ENCODE measurements at regions not wholly inside any gene's neighbourhood (a gene's known extent, or its start where the extent isn't known, plus 50 kb on each side); places are given as distances from the start of the nearest gene placed in this dataset.
"Not testable (repeated sequence)": the region's sequence is repeated elsewhere in the genome, so short reads cannot be mapped to it uniquely, and the experiment has no call there.

DNA sequence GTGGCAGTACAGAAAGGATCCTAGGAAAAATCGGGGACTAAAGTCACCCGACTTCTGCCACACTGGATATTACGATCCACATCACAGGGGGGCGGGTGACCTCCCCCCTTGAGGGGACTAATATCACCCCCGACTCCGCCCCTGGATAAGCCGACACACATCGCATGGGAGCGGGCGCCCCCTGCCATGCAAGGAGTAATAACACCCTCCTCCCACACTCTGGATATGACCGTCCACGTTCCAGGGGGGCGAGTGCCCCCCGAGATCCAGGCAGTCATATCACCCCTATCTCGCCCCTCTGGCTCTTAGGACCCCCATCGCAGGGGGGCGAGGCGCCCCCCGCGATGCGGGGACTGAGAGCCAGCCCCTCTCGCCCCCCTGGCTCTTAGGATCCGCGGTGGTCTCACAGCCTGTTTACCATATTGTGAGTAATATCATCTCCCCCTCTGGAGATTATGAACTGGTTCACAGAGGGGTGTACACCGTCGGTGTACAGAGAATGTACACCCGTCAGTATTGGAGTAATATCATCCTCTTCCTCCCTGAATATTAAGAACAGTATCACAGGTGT is 423.0 kb downstream of the DIRAS2 start:
- Histone ChIP-seq H3K27ac (ENCODE audit: low read depth in 1 of 2, low read length in 2 of 2) (no peak overlapping the region), H3K4me1 (ENCODE audit: control insufficient read depth in 1 of 2, insufficient read depth in 2 of 2, low read length in 2 of 2) (no peaks in the 10 kb centered on the region), H3K9me3 (ENCODE audit: control insufficient read depth, low read length) (peaks cover 2% of the 10 kb centered on the region), H3K27me3 (ENCODE audit: control insufficient read depth in 1 of 2, insufficient read depth in 2 of 2, low read length in 1 of 2) (no peaks in the 10 kb centered on the region), H3K4me3 (ENCODE audit: low read length in 2 of 2) (no peak overlapping the region), H3K36me3 (ENCODE audit: control insufficient read depth in 1 of 2, insufficient read depth in 2 of 2, low read length in 1 of 2) (no peaks in the 10 kb centered on the region)
- 11 to 18% methylated on average over 27 of the region's 27 CpGs for WGBS, 2 donors
- intact Hi-C loops (cut with DNase I), result no loop called here
- ATAC-seq (ENCODE audit: low FRiP score), result no peak
- no peak for DNase-seq

GRCh38 chr9:90221899-90222298 is 420.7 kb downstream of the DIRAS2 start:
- H3K27ac ChIP-seq (ENCODE audit: low read depth in 1 of 2, low read length in 2 of 2); H3K27me3 ChIP-seq (ENCODE audit: control insufficient read depth in 1 of 2, insufficient read depth in 2 of 2, low read length in 1 of 2); H3K4me1 ChIP-seq (ENCODE audit: control insufficient read depth in 1 of 2, insufficient read depth in 2 of 2, low read length in 2 of 2); H3K4me3 ChIP-seq (ENCODE audit: low read length in 2 of 2); H3K9me3 ChIP-seq (ENCODE audit: control insufficient read depth, low read length); ATAC-seq (ENCODE audit: low FRiP score); H3K36me3 ChIP-seq (ENCODE audit: control insufficient read depth in 1 of 2, insufficient read depth in 2 of 2, low read length in 1 of 2); DNase-seq; intact Hi-C loops (cut with DNase I): not testable (repeated sequence)
- 78 to 79% methylated on average over 16 to 18 of the region's 18 CpGs for WGBS, 2 donors

DNA sequence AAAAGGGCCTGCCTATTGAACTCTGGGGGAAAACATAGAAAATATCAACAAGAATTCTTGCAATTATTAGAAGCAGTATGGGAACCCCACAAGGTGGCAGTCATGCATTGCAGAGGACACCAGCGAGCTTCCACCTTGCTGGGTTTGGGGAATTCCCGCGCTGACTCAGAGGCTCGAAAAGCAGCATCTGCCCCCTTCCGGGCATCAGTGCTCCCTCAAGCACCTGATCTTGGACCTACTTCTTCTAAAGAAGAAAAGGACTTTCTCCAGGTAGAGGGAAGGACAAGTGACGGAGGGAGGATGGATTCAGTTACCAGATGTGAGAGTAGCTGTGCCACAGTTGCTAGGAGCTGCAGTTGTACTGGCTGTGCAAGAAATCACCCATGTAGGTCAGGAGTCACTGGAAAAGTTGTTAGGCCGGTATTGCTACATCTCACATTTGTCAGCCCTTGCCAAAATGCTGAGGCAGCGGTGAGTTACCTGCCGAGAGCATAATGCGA is 415.7 kb downstream of the DIRAS2 start:
- H3K9me3 ChIP-seq (ENCODE audit: control insufficient read depth, low read length); H3K4me3 ChIP-seq (ENCODE audit: low read length in 2 of 2); H3K27ac ChIP-seq (ENCODE audit: low read depth in 1 of 2, low read length in 2 of 2); H3K27me3 ChIP-seq (ENCODE audit: control insufficient read depth in 1 of 2, insufficient read depth in 2 of 2, low read length in 1 of 2); H3K4me1 ChIP-seq (ENCODE audit: control insufficient read depth in 1 of 2, insufficient read depth in 2 of 2, low read length in 2 of 2); H3K36me3 ChIP-seq (ENCODE audit: control insufficient read depth in 1 of 2, insufficient read depth in 2 of 2, low read length in 1 of 2); intact Hi-C loops (cut with DNase I); ATAC-seq (ENCODE audit: low FRiP score); DNase-seq: not testable (repeated sequence)
- WGBS, 2 donors, result 50 to 55% methylated on average over 10 of the region's 10 CpGs

GRCh38 chr9:90233081-90233480 is 409.5 kb downstream of the DIRAS2 start:
- ATAC-seq (ENCODE audit: low FRiP score); H3K4me3 ChIP-seq (ENCODE audit: low read length in 2 of 2); H3K4me1 ChIP-seq (ENCODE audit: control insufficient read depth in 1 of 2, insufficient read depth in 2 of 2, low read length in 2 of 2); H3K27me3 ChIP-seq (ENCODE audit: control insufficient read depth in 1 of 2, insufficient read depth in 2 of 2, low read length in 1 of 2); DNase-seq; intact Hi-C loops (cut with DNase I); H3K36me3 ChIP-seq (ENCODE audit: control insufficient read depth in 1 of 2, insufficient read depth in 2 of 2, low read length in 1 of 2); H3K9me3 ChIP-seq (ENCODE audit: control insufficient read depth, low read length); H3K27ac ChIP-seq (ENCODE audit: low read depth in 1 of 2, low read length in 2 of 2): not testable (repeated sequence)
- 83 to 86% methylated on average over 4 of the region's 4 CpGs for WGBS, 2 donors

GRCh38 chr9:90240541-90240940 is 402.1 kb downstream of the DIRAS2 start:
- intact Hi-C loops (cut with DNase I), result no loop called here
- H3K4me1 ChIP-seq (ENCODE audit: control insufficient read depth in 1 of 2, insufficient read depth in 2 of 2, low read length in 2 of 2), result no peaks in the 10 kb centered on the region
- ATAC-seq (ENCODE audit: low FRiP score) (no peak), DNase-seq (no peak)
- no peaks in the 10 kb centered on the region for H3K27me3 ChIP-seq (ENCODE audit: control insufficient read depth in 1 of 2, insufficient read depth in 2 of 2, low read length in 1 of 2)
- no peak overlapping the region for H3K4me3 ChIP-seq (ENCODE audit: low read length in 2 of 2)
- no peaks in the 10 kb centered on the region for H3K36me3 ChIP-seq (ENCODE audit: control insufficient read depth in 1 of 2, insufficient read depth in 2 of 2, low read length in 1 of 2)
- no peak overlapping the region for H3K27ac ChIP-seq (ENCODE audit: low read depth in 1 of 2, low read length in 2 of 2)
- H3K9me3 ChIP-seq (ENCODE audit: control insufficient read depth, low read length), result peaks cover 2% of the 10 kb centered on the region
- WGBS, 2 donors, result 79 to 81% methylated on average over 7 of the region's 7 CpGs

GRCh38 chr9:90245661-90246060 is 397.0 kb downstream of the DIRAS2 start:
- intact Hi-C loops (cut with DNase I), result no loop called here
- no peak overlapping the region for H3K27ac ChIP-seq (ENCODE audit: low read depth in 1 of 2, low read length in 2 of 2)
- DNase-seq (no peak), ATAC-seq (ENCODE audit: low FRiP score) (no peak)
- H3K4me3 ChIP-seq (ENCODE audit: low read length in 2 of 2), result no peak overlapping the region
- WGBS, 2 donors, result 66 to 72% methylated on average over 3 of the region's 3 CpGs
- peaks cover 0 to 2% of the 10 kb centered on the region in 2 donors for H3K27me3 ChIP-seq (ENCODE audit: control insufficient read depth in 1 of 2, insufficient read depth in 2 of 2, low read length in 1 of 2)
- H3K36me3 ChIP-seq (ENCODE audit: control insufficient read depth in 1 of 2, insufficient read depth in 2 of 2, low read length in 1 of 2), result no peaks in the 10 kb centered on the region
- H3K4me1 ChIP-seq (ENCODE audit: control insufficient read depth in 1 of 2, insufficient read depth in 2 of 2, low read length in 2 of 2), result no peaks in the 10 kb centered on the region
- peaks cover under 1% of the 10 kb centered on the region for H3K9me3 ChIP-seq (ENCODE audit: control insufficient read depth, low read length)

- Histone ChIP-seq H3K4me3 (ENCODE audit: low read length in 2 of 2) (no peak overlapping the region), H3K4me1 (ENCODE audit: control insufficient read depth in 1 of 2, insufficient read depth in 2 of 2, low read length in 2 of 2) (no peaks in the 10 kb centered on the region), H3K27me3 (ENCODE audit: control insufficient read depth in 1 of 2, insufficient read depth in 2 of 2, low read length in 1 of 2) (peaks cover 0 to 2% of the 10 kb centered on the region in 2 donors), H3K27ac (ENCODE audit: low read depth in 1 of 2, low read length in 2 of 2) (no peak overlapping the region), H3K36me3 (ENCODE audit: control insufficient read depth in 1 of 2, insufficient read depth in 2 of 2, low read length in 1 of 2) (no peaks in the 10 kb centered on the region), H3K9me3 (ENCODE audit: control insufficient read depth, low read length) (no peaks in the 10 kb centered on the region)
- ATAC-seq (ENCODE audit: low FRiP score) (no peak), DNase-seq (no peak)
- intact Hi-C loops (cut with DNase I), result no loop called here
Observed at GRCh38 chr9:90249094-90249493, 393.5 kb downstream of the DIRAS2 start.

- H3K4me3 ChIP-seq (ENCODE audit: low read length in 2 of 2), result no peak overlapping the region
- no peak for ATAC-seq (ENCODE audit: low FRiP score)
Observed at GRCh38 chr9:90251316-90251715, 391.3 kb downstream of the DIRAS2 start.

DNA sequence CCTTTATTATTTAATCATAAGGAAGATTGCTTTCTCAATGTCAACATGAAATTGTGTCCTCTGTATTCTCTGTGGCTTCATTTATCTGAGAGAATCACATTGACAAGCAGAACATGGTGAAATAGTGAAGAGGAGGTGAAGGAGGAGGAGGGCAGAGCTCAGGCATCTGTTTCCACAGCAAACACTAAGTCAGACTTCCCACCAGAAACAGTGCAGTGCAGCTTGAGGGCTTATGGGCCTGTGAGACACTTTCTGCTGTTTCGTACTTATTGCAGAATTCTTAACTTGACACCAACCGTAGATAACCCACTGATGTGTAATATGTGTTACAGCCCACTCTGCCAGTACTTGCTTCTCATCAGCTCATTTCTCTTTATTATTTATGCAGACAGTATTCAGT is 386.3 kb downstream of the DIRAS2 start:
- intact Hi-C loops (cut with DNase I), result no loop called here
- no peaks in the 10 kb centered on the region for H3K4me1 ChIP-seq (ENCODE audit: control insufficient read depth in 1 of 2, insufficient read depth in 2 of 2, low read length in 2 of 2)
- H3K36me3 ChIP-seq (ENCODE audit: control insufficient read depth in 1 of 2, insufficient read depth in 2 of 2, low read length in 1 of 2), result no peaks in the 10 kb centered on the region
- H3K27me3 ChIP-seq (ENCODE audit: control insufficient read depth in 1 of 2, insufficient read depth in 2 of 2, low read length in 1 of 2), result no peaks in the 10 kb centered on the region
- DNase-seq (no peak), ATAC-seq (ENCODE audit: low FRiP score) (no peak)
- peaks cover 5% of the 10 kb centered on the region for H3K9me3 ChIP-seq (ENCODE audit: control insufficient read depth, low read length)
- 30 to 38% methylated on average over 2 of the region's 2 CpGs for WGBS, 2 donors
- H3K4me3 ChIP-seq (ENCODE audit: low read length in 2 of 2), result no peak overlapping the region
- no peak overlapping the region for H3K27ac ChIP-seq (ENCODE audit: low read depth in 1 of 2, low read length in 2 of 2)

More at GRCh38 chr9:90251316-90251715, 391.3 kb downstream of the DIRAS2 start:
- intact Hi-C loops (cut with DNase I), result no loop called here
- Histone ChIP-seq H3K36me3 (ENCODE audit: control insufficient read depth in 1 of 2, insufficient read depth in 2 of 2, low read length in 1 of 2) (no peaks in the 10 kb centered on the region), H3K9me3 (ENCODE audit: control insufficient read depth, low read length) (no peaks in the 10 kb centered on the region), H3K27me3 (ENCODE audit: control insufficient read depth in 1 of 2, insufficient read depth in 2 of 2, low read length in 1 of 2) (peaks cover 0 to 2% of the 10 kb centered on the region in 2 donors), H3K27ac (ENCODE audit: low read depth in 1 of 2, low read length in 2 of 2) (no peak overlapping the region), H3K4me1 (ENCODE audit: control insufficient read depth in 1 of 2, insufficient read depth in 2 of 2, low read length in 2 of 2) (no peaks in the 10 kb centered on the region)
- DNase-seq, result no peak
